NCI-H1417 (cell line): ENCODE measurements at regions not wholly inside any gene's neighbourhood (a gene's known extent, or its start where the extent isn't known, plus 50 kb on each side); places are given as distances from the start of the nearest gene placed in this dataset.

Experiments
- DNase-seq, 3 experiments: peaks; one replicate each; lab custom pipeline; 2025; lab: John Stamatoyannopoulos, UW

DNA sequence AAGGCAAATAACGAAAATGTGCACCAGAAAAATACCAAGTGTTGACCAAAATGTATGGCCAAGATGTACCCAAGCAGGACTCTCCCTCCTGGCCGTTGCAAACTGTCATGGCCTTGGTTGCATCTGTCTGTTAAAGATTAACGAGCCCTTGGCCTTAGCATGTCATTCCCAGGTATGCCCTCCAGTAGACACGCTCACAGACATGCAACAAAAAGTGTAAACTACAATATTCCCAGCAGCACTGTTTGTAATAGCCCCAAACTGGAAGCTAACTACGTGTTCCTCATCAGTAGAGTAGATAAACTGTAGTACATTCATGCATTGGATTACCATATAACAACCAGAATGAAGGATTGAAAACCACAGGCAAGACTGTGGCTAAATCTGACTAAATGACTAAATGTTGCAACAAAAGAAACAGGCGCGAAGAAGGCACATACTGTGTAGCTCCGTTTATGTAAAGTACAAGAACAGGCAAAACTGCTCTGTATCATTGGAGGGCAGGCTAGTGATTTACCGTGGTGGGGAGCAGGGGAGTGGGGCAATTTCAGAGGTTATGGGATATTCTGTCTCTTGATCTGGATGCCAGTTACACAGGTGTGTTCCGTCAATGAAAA is 232.8 kb upstream of the DIO3 start:
- no peak for DNase-seq

DNA sequence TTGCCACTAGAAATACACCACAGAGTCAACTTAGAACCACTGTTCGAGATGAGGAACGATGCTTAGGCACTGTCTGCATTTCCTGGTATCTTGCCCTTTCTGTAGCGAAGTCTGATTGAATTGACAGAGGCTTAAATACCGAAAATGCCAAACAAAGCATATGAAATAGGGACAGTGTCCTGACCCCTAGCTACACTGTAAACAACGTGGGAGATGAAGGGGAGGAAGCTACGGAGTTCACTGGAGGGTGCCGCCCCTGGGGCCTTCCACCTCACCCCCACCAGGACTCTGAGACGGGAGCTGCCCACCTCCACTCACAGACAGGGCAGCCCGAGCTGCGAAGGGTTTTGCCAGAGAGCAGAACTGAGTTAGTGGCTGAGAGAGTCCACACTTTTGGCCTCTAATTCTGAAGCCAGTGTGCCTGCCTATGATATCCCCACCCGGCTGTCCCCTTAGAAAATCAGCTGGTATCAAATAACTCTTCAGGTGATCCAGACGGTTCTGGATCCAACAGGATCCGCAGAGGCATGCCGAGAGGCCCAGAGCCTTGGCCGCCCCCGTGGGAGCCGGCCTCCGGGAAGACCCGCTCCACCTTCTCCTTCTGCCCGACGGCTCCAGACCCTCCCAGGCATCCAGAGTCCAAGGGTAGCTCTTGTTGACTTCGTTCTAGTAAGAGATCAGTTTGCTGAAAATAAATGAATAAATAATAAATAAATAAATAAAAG is 230.7 kb upstream of the DIO3 start:
- no peak for DNase-seq

DNA sequence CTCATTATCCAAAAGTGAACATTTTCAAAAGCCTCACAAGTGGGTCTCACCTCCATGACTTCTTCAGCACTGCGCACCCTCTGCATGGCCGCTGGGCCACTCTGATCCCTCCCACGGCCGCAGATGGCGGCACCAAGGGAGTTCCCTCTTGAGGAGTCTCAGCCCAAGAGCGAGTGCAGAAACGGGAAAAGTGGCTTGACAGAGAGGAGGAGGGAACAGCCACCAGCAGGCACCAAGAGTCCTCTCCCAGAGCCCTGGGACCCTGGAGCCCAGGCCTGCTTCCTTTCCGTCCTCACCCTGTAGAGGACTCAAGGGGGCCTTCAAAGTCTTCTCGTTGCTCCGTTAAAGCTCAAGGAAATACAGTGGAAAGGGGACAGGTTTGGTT is 230.2 kb upstream of the DIO3 start:
- DNase-seq: no peak

DNA sequence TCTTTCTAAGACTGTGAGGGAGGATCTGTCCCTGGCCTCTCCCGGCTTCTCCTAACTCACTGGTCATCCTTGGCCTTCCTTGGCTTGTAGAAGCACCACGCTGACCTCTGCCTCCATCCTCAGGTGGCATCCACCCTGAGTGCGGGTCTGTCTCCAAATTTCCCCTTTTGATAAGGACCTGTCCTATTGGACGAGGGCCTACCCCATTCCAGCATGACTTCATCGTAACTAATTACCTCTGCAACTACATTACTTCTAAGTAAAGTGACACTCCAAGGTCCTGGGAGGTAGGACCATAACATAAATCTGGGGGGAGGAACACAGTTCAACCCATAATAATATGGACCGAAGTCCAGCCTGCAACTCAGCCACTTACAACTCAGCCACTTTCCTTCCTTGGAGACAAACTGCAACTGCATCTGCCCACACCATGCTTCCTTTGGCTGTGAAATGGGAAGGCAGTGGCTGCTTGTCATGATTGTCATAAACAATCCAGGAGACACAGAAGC is 229.6 kb upstream of the DIO3 start:
- no peak for DNase-seq

DNA sequence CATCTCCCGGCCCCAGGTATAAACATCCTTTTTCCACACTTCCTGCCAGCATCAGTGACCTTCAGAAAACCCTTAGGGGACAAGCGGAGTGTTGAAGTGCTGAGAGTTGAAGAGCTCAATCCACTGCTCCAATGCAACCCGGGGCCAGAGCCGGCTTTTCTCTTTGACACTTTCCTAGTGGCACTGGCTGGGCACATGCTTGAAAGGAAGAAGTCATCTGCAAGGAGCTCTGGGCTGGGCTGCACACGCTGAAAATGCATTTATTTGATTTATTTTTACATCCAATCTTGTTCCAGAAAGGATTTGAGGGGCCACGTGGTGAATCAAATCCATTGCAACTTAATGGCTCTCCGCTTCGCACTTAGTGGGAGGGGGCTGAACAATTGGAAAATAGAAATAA is 229.0 kb upstream of the DIO3 start:
- DNase-seq: no peak

DNA sequence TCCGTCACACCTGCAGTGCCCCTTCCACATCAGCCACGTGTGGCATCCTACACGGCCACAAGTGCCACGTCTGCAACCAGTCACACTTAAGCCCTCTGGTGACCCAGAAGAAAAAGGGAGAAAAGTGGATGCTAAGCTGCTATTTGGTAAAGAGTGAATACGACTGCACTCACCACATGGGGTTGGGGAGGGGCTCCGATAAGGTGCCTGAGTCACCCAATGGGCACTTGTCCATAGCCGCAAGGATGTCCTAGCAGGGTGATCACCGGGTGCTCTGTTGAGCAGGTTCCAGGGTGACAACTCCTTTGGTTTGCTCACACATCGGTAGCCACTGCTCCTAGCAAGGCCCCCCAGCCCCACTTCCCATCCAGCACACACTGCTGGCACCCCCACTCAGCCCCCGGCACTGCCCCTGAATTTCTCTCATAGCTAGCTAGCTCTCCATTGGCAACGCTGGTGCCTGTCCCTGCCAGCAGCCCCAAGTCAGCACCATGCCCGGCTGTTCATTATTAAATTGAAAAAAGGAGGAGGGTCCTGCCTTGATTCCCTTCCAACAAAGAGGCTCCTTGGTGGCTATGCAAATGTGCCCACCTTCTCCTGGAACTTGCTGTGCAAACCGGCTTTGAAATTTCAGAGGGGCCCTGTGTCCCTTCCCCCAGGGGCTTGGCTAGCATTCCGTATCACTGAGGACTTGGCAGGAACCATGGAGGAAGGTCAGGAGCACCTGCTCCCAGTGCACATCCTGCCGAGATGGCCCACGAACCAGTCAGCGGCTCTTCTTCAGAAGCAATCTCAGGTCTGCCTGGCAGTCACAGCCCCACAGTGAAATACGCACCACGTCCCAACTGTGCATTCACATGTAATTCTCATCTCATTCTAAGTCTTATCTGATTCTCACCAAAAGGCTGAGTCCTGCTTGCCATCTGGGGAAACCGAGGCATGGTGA is 227.7 kb upstream of the DIO3 start:
- DNase-seq: no peak

DNA sequence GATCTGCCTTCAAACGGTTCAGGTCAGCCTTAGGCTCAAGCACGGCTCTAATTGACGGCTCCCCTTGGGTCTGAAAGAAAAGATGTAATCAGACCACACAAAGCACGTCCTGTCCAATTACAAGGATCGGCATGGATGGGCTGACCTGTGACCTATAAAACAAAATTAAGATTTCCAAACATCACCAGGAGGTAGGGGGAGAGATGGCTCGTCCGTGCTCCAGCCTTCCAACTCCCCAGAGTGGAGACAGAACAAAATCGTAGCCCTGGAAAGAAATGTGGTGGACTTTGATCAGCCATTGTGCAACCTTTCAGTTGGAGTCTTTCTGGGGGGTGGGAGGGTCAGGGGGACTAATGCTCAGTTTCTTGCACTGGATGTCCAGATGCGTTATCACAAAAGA is 226.6 kb upstream of the DIO3 start:
- DNase-seq: no peak

DNA sequence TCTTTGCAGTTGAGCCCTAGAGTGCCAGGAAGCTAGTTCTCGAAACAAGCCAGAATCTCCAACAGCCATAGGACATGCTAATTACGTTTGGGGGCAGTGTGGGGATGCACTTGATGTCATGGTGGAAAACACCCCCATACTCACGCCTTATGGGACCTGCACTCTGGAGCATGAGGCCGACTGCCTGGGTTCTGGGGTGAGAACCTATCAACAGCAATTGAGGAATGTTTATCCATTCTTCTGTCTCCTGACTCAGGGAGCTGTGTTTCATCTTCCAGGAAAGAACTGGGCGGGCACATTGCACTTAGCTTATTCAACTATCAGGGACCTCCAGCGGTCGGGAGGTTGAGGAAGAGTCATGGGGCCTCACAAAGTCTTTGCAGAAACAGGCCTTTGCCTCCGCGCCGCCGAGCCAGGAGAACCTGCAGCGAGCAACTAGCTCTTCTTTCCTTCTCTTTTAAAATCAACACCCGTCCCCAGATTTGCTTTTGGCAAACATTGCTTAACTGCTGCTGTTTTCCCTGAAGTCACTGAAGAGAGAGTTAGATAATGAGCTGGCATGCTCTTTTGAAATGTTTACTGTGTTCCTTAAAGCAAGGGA is 226.1 kb upstream of the DIO3 start:
- no peak for DNase-seq

DNA sequence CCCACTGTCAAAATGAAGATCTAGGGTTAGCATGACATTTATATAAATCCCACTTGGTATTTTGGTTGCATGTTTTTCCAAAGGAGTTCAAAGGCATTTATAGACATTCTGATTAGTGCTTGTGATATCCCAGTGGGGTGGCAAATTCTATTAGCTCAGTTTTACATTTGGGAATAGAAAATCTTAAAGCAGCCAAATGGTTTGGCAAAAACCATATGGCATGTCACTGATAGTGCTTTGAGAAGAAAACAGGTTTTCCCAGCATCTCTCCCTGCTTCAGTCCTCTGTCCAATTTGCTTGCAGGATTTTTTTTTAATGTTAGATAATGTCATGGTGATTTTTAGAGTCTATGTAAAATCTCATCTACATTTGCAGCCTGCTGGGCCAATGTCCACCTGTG is 225.1 kb upstream of the DIO3 start:
- no peak for DNase-seq

DNA sequence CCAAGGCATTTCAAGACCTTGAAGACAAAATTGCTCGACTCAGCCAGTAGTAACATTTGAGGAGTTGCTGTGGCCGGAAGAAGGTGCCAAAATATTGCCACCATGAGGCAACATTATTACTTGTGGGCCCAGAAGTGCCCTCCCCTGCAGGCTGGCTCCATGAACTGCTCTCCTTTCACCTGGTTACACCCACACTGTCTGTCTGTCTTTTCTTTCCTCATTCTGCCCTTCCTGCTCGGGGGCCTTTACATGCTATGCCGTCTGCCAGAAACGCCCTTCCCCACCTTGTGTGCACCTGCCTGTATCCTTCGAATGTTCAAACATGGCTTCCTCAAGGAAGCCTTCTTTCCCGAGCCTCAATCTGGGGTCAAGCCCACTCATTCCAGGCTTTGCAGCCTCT is 224.2 kb upstream of the DIO3 start:
- no peak for DNase-seq

DNA sequence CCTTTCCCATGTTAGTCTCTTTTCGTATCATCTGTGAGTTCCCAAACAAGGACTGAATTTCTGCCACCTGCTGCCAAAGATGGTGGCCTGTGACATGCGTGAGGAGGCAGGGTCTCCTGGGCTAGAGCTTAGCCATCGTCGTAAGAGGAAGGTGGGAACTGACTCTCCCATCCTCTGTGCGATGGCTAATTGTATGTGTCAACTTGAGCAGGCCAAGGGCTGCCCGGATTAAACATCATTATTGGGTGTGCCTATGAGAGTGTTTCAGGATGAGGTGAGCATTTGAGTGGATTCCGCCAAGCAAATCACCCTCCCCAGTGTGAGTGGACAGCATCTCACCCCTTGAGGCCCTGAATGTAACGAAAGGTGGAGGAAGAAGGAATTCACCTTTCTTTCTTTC is 220.7 kb upstream of the DIO3 start:
- no peak for DNase-seq

DNA sequence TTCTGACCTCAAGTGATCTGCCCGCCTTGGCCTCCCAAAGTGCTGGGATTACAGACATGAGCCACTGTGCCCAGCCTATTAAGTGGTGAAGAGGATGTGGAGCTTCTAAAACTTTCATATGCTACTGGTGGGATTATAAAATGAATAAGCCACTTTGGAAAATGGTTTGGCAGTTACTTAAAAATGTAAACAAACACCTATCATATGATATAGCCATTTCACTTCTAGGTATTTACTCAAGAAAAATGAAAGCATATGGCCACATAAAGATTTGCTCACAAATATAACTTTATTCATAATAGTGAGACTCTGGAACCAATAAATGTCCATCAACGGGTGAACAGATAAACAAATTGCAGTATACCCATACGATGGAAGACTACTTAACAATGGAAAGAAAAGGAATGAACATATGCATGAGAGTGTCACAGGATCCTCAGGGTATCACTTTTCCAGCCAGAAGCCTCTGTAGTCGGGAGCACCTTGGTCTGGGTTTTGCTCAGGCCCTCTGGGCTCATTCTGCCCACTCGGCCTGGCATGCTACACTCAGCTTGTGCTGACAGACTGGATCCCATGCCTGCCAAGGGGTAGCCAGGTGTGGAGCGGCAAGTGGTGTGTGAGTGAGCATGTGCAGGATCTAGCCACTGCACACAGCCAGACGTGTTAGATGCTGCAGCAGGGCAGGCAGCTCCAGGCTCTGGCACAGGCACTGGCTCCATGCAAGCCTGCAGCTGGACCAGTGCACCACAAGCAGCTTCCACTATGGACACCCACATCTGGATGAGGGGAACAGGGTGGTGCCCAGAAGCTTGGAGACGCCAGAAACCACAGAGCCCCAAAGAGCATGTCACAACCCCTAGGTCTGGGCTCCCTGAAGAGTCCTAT is 213.2 kb upstream of the DIO3 start:
- DNase-seq: no peak

DNA sequence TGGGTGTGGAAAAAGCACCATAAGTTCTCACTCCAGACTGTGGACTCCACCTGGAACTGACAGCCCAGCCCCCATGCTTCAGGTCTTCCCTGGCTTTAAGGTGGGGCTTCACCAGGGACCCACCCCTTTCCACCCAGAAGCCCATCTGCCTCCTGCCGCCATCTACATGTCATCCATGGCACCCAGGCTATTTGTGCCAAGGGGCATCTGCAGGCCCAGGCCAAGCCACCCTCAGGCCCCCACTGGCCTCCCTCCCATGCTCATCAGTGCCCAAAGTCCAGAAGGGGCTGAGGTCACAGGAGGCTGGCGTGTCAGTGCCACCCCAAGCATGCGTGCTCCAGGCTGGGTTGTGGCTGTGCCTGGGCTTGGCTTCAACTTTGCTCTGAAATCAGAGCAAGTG is 212.2 kb upstream of the DIO3 start:
- DNase-seq: no peak

DNA sequence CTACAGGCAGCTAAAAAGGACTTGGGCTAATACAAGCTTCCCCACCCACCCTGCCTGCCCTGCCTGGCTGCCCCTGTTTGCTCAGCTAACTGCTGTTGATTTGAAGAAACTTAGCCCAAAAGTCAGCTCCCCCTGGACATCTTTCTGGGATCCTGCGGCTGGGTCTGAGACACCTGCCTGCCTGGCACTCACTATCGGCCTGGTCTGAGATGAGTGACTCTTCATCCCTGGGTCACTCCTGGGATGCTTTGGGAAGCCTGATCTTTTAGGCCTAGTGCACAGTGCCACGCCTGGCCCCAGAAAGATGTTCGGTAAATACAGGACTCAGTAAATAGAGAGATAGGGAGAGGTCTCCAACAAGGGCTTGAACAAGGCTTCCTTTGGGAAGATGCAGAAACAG is 211.3 kb upstream of the DIO3 start:
- no peak for DNase-seq

DNA sequence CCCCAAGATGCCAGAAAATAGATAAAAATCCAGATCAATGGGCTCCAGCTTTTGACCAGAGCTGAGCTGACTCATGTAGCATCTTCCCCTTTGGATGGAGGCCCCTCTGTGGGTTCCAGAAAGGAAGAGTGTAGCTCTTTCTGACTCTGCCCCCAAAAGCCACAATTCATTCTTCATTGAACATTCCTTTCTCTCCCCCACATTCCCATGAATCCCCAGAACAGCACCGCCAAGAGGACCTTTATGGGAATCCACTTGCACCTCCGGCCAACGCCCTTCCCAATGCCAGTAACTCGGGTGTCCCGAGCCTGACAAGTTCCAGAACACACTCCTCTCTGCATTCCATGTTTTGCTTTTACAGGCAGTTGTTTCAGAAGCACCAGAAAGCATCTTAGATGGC is 210.6 kb upstream of the DIO3 start:
- DNase-seq: no peak

DNA sequence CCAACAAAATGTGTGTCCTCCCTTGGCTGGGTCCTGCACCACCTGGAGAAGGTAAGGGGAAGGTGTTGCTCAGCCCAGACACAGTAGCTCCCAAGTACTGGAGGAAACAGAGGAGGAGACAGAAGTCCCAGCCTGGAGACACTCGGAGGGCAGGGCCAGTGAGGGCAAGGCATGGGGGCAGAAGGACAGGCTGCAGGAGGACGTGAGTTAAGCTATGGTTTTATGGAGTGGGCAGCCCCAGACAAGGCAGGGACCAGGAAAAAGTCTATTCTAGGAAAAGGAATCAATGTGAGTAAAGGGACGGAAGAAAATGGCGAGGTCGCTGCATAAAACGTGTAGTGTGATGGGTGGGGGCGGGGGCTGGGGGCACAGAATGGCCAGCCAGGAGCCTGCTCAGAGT is 210.1 kb upstream of the DIO3 start:
- no peak for DNase-seq

DNA sequence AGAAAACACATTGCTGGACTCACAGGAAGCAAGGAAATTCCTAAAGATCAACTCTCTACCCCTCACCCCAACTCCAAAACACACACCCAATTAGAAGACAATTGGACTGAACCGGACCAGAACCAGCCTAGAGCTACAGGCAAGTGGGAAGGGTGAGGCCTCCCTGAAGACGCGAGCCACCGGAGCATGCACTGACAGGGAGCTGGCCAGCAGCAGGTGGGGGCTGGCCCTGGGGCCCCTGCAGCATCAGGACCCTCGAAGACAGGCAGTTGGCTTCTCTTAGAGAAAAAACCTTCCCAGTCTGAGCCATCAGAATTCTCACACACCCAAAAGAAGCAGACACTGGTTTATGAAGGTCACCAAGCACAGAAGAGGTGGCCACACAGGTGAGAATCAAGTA is 209.5 kb upstream of the DIO3 start:
- DNase-seq: no peak

DNA sequence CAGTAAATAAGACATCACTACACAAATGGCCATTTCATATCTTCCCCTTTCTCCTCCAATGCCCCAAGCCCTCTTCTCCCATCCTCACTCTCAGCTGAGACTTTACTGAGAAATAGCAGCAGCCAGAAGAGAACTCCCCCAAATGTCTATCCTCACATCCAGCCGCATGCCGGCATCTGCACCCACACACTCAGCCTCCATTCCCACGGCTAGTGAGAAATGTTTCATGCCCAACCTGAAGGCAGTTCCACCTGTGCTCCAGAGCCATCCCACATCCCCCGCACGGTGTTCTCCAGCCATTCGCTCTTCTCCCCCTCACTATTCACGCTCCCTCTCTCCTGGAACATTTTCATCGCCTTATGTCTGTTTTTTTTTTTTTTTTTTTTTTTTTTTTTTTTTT is 208.7 kb upstream of the DIO3 start:
- DNase-seq: no peak

DNA sequence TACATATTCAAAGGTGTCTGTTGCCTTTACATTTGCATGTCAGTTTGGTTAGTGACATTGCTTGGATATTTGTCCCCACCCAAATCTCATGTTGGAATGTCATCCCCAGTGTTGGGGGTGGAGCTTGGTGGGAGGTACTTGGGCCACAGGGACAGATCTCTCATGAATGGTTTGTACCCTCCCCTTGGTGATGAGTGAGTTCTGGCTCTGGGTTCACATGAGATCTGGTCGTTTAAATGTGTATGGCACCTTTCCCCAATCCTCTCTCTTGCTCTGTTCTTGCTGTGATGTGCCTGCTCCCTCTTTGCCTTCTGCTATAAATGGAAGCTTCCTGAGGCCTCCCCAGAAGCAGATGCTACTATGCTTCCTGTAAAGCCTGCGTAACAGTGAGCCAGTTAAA is 207.9 kb upstream of the DIO3 start:
- DNase-seq: no peak

DNA sequence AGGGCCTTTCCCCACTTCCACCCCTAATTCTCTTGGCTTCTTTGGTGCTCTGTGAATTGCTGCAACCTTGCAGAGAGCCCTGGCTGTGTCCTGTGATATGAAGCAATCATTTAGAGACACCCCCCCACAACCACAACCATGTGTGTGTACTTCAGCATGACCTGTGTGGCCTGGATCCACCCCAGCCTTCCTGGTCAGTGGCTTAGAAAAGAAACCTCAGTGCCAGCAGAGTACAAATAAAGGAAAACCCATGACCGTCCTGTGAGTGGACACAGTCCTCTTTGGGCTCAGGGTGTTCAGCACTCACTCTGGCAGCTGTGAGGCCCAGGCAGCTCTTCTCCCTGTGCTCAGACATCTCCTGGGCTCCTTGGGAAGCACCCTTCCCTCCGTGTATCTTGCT is 206.6 kb upstream of the DIO3 start:
- DNase-seq: no peak

DNA sequence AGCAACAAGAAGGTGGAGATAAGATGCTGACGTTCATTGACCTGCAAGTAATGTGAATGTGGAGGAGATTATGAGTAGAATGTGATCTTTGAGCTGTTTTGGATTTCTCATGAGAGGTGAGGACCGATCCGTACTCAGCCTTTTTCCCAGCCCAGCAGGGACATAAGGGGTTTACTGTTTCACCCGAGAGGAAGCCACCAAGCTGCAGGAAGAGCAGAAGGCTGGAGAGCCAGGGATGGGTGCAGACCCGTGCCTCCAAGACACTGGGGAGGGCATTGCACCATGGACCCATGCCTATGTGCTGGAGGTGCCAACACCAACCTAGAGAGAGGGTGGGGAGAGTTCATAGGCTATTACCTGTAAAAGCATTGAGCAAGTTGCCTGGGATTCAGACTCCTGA is 206.0 kb upstream of the DIO3 start:
- DNase-seq: no peak

DNA sequence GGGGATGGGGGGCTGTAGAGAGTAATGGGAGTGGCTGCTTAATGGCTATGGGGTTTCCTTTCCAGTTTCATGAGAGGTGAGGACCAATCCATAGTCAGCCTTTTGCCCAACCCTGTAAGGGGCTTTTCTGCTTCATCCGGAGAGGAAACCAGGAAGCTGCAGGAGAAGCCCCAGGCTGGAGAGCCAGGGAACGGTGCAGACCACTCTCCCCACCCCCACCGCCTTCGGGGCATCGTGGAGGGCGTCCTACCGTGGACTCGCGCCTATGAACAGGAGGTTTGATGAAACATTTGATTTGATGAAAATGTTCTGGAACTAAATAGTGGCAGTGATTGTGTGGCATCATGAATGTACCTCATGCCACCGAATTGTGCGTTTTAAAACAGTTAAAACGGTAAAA is 204.3 kb upstream of the DIO3 start:
- DNase-seq: no peak
